Adipocyte (in vitro differentiated cells): ENCODE measurements at regions not wholly inside any gene's neighbourhood (a gene's known extent, or its start where the extent isn't known, plus 50 kb on each side); places are given as distances from the start of the nearest gene placed in this dataset.
"Not testable (repeated sequence)": the region's sequence is repeated elsewhere in the genome, so short reads cannot be mapped to it uniquely, and the experiment has no call there.

Source experiments
- DNase-seq: peaks from one replicate; pipeline ENCODE4 v3.0.0-alpha.2; 2015; ENCODE audit warnings: low read depth
- H3K27me3 ChIP-seq: replicated peaks from 2 replicates; pipeline ENCODE4 v1.7.0; 2013; ENCODE audit warnings: mild to moderate bottlenecking, low read length, moderate library complexity; ENCODE audit not compliant: control insufficient read depth, insufficient read depth
- H3K36me3 ChIP-seq: 2 replicates; pipeline ENCODE4 v1.7.0; 2013; ENCODE audit warnings: low read length, mild to moderate bottlenecking, moderate library complexity; ENCODE audit not compliant: control insufficient read depth, insufficient read depth, severe bottlenecking
- H3K4me1 ChIP-seq: 2 replicates; pipeline ENCODE4 v1.7.0; 2013; ENCODE audit warnings: mild to moderate bottlenecking, low read length, moderate library complexity; ENCODE audit not compliant: control insufficient read depth, insufficient read depth
- H3K4me3 ChIP-seq: 2 replicates; pipeline ENCODE4 v1.7.0; 2013; ENCODE audit warnings: mild to moderate bottlenecking, low read length, moderate library complexity
- H3K9ac ChIP-seq: 2 replicates; pipeline ENCODE4 v1.7.0; 2013; ENCODE audit warnings: mild to moderate bottlenecking, low read length, moderate library complexity
- H3K9me3 ChIP-seq: 2 replicates; pipeline ENCODE4 v1.7.0; 2013; ENCODE audit warnings: mild to moderate bottlenecking, low read length, moderate library complexity; ENCODE audit not compliant: control insufficient read depth

DNA sequence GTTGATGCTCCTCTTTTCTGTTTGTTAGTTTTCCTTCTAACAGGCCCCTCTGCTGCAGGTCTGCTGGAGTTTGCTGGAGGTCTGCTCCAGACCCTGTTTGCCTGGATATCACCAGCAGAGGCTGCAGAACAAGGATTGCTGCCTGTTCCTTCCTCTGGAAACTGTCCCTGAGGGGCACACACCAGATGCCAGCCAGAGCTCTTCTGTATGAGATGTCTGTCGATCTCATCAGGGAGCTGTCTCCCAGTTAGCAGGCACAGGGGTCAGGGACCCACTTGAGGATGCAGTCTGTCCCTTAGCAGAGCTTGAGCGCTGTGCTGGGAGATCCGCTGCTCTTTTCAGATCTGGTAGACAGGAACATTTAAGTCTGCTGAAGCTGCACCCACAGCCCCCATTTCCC lies 422.3 kb upstream of the SYNCRIP start:
- not testable (repeated sequence) for H3K4me1 ChIP-seq, H3K4me3 ChIP-seq, H3K36me3 ChIP-seq, DNase-seq, H3K9ac ChIP-seq, H3K9me3 ChIP-seq, H3K27me3 ChIP-seq

DNA sequence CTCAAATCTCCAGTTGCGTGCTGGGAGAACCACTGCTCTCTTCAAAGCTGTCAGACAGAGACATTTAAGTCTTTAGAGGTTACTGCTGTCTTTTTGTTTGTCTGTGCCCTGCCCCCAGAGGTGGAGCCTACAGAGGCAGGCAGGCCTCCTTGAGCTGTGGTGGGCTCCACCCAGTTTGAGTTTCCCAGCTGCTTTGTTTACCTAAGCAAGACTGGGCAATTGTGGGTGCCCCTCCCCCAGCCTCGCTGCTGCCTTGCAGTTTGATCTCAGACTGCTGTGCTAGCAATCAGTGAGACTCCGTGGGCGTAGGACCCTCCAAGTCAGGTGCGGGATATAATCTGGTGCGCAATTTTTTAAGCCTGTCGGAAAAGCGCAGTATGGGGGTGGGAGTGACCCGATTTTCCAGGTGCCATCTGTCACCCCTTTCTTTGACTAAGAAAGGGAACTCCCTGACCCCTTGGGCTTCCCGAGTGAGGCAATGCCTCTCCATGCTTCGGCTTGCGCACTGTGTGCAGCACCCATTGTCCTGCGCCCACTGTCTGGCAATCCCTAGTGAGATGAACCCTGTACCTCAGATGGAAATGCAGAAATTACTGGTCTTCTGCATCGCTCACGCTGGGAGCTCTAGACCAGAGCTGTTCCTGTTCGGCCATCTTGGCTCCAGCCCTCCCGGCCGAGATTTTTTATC lies 414.8 kb upstream of the SYNCRIP start:
- not testable (repeated sequence) for H3K27me3 ChIP-seq, H3K4me3 ChIP-seq, H3K9ac ChIP-seq, H3K9me3 ChIP-seq, H3K4me1 ChIP-seq, DNase-seq, H3K36me3 ChIP-seq

DNA sequence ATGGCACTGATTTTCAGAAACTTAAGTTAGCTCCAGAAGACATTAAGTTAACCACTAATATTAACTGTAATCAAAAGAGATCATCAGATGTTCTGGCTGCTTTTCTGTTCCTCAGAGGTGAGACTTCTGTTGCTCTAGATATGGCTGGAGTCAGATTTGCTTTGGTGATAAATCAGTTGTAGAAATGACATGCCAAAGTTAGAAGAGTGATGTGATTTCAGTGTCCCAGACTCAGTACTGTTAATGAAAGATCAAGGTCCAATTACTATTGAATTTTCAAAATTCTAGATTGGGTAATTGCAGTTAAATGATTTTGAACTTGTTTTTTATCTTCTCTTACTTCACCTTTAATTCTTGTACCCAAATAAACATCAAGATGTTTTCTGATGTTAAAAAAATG lies 402.4 kb upstream of the SYNCRIP start:
- no peak for DNase-seq
- H3K36me3 ChIP-seq: no peaks in the 10 kb centered on the region
- H3K9ac ChIP-seq: no peak overlapping the region
- H3K4me1 ChIP-seq: no peaks in the 10 kb centered on the region
- H3K9me3 ChIP-seq: peaks cover 4% of the 10 kb centered on the region
- H3K27me3 ChIP-seq: no peaks in the 10 kb centered on the region
- no peak overlapping the region for H3K4me3 ChIP-seq

DNA sequence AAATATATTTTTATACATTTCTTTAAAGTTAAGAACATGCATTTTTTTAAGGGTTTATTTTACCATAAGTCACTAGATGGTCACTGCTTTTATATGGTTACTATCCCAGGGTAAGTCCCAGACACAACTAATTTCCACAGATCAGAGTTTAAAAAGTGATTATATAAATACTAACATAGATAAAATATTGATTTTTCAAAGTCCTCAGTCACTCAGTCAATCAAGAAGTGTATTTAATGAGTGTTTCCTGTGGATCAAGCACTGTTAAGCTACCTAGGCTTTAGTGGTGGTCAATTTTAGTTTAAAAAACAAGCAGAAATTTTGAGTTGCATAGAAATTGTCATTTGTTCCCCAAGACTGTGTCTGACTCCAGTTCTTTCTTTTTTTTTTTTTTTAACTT lies 399.5 kb upstream of the SYNCRIP start:
- Histone ChIP-seq H3K9ac (no peak overlapping the region), H3K4me3 (no peak overlapping the region), H3K27me3 (no peaks in the 10 kb centered on the region), H3K4me1 (no peaks in the 10 kb centered on the region), H3K36me3 (no peaks in the 10 kb centered on the region), H3K9me3 (peaks cover 4% of the 10 kb centered on the region)
- no peak for DNase-seq

DNA sequence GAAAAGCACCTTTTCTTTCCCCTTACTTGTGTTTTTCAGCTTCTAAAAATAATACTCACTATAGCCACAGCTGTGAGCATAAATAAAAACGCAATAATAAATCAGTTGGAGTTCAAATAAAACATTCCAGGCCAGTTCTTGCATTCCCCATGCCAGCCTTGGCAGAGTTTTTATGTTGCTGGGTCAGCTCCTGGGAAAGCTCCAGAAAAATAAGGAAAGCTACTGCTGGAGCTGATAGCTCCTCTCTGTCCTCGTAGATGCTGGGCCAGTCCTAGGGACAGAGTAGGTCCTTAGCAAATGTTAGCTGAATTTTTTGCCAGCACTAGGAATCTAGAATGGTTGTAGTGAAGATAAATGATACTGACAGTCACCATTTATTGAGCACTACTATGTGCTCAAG lies 389.0 kb upstream of the SYNCRIP start:
- Histone ChIP-seq H3K4me1 (no peaks in the 10 kb centered on the region), H3K36me3 (no peaks in the 10 kb centered on the region), H3K4me3 (no peak overlapping the region), H3K9me3 (no peaks in the 10 kb centered on the region), H3K27me3 (no peaks in the 10 kb centered on the region), H3K9ac (no peak overlapping the region)
- no peak for DNase-seq

DNA sequence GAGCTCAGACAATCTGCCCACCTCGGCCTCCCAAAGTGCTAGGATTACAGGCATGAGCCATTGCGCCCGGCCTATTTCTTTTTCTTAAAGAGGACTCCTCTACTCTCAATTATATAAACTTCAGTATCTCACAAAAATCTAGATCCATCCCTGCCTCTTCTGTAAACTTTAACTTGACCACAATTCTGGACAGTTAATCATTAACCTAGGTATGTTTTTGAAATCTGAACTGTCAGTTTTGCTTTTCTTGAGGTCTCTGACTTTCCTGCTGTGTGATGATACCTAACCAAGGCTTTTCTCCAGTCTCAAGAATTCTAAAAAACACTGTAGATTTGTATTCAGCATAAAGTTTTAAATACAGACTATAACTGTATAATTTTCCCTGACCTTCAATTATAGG lies 388.2 kb upstream of the SYNCRIP start:
- Histone ChIP-seq H3K4me1 (no peaks in the 10 kb centered on the region), H3K9me3 (no peaks in the 10 kb centered on the region), H3K9ac (no peak overlapping the region), H3K4me3 (no peak overlapping the region), H3K27me3 (no peaks in the 10 kb centered on the region), H3K36me3 (no peaks in the 10 kb centered on the region)
- DNase-seq: no peak

DNA sequence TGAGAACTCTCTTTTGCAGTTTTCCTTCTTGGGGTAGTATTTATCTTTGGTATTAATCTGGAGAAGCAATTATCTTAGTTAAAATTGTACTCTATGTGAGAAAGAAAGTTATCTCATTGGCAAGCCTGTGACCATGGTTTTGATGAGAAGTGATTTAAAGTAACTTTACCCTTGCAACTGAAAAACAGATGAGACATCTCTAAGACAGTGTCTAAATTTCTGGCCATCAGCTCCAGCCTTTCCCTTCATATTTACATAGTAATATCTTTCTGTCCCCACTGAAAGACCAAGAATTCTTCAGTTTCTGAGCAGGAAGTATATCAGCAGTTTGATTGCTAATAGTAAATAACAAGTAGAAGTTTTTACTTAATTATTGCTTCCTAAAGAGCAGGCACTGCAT lies 386.1 kb upstream of the SYNCRIP start:
- no peak for DNase-seq
- Histone ChIP-seq H3K9me3 (no peaks in the 10 kb centered on the region), H3K36me3 (no peaks in the 10 kb centered on the region), H3K9ac (no peak overlapping the region), H3K4me1 (no peaks in the 10 kb centered on the region), H3K4me3 (no peak overlapping the region), H3K27me3 (no peaks in the 10 kb centered on the region)

DNA sequence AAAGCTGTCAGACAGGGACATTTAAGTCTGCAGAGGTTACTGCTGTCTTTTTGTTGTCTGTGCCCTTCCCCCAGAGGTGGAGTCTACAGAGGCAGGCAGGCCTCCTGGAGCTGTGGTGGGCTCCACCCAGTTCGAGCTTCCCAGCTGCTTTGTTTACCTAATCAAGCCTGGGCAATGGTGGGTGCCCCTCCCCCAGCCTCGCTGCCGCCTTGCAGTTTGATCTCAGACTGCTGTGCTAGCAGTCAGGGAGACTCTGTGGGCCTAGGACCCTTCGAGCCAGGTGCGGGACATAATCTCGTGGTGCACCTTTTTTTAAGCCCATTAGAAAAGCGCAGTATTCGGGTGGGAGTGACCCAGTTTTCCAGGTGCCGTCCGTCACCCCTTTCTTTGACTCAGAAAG lies 384.2 kb upstream of the SYNCRIP start:
- not testable (repeated sequence) for H3K4me3 ChIP-seq, H3K36me3 ChIP-seq, DNase-seq, H3K4me1 ChIP-seq, H3K9ac ChIP-seq, H3K27me3 ChIP-seq, H3K9me3 ChIP-seq

DNA sequence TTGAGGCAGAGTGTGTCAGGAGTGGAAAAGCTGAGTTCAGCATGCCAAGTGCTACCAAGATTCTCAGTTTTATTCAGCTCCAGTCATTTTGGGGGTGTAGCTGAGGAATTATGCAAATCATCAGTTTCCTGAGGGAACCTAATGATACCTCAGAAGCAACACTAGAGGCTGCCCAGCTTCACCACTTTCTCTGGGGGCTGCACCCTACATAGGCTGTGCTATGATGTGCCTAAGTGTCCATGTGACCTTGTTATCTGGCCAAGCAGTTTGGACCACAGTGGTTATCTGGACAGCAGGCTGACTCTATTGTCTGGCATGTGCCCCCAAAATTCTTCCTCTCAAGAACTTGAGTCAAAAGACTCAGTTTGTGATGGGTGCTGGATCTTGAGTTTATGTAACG lies 374.6 kb upstream of the SYNCRIP start:
- no peaks in the 10 kb centered on the region for H3K27me3 ChIP-seq
- no peaks in the 10 kb centered on the region for H3K36me3 ChIP-seq
- H3K4me3 ChIP-seq: no peak overlapping the region
- no peak overlapping the region for H3K9ac ChIP-seq
- no peaks in the 10 kb centered on the region for H3K4me1 ChIP-seq
- no peak for DNase-seq
- no peaks in the 10 kb centered on the region for H3K9me3 ChIP-seq

DNA sequence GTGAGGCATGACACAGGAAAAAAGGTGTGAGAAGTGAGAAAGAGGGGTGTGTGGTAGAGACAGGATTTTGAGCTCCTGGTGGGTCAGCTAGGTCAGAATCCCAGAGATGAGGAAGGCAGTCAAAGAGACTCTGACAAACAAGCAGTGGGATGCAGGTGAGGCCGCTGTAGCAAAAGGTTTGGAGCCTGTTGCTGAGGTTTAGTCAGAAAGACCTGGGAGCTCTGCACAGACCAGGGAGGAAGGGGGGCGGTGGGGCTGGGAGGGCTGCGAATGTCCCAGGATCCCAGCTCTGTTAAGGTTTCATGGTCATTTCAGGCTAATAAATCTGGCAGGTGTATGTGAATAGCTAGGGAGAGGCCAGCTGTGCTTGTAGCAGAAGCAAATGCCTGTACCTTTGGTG lies 373.9 kb upstream of the SYNCRIP start:
- no peak overlapping the region for H3K4me3 ChIP-seq
- H3K9ac ChIP-seq: no peak overlapping the region
- no peaks in the 10 kb centered on the region for H3K4me1 ChIP-seq

DNA sequence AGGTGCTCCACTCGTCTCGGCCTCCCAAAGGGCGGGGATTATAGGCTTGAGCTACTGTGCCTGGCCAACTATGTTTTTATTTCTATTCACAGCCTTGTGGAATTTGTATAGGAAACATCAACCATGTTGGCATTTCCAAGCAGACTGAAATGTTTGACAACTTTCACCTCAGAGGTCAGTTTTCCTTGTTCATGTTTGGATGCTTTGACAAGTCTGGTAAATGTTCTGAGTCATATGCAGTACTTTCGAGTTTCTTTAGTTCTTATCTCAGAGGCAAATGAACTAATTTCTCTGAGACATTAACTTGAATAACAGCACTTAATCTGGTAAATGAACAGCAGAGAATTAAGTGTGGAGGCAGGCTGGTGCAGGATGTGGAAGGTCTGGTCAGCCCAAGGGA lies 373.4 kb upstream of the SYNCRIP start:
- Histone ChIP-seq H3K4me1 (no peaks in the 10 kb centered on the region), H3K9me3 (no peaks in the 10 kb centered on the region), H3K27me3 (no peaks in the 10 kb centered on the region), H3K9ac (no peak overlapping the region), H3K4me3 (no peak overlapping the region), H3K36me3 (no peaks in the 10 kb centered on the region)
- no peak for DNase-seq

More for the DNA sequence above, 373.9 kb upstream of the SYNCRIP start:
- Histone ChIP-seq H3K36me3 (no peaks in the 10 kb centered on the region), H3K9me3 (no peaks in the 10 kb centered on the region), H3K27me3 (no peaks in the 10 kb centered on the region)
- no peak for DNase-seq

DNA sequence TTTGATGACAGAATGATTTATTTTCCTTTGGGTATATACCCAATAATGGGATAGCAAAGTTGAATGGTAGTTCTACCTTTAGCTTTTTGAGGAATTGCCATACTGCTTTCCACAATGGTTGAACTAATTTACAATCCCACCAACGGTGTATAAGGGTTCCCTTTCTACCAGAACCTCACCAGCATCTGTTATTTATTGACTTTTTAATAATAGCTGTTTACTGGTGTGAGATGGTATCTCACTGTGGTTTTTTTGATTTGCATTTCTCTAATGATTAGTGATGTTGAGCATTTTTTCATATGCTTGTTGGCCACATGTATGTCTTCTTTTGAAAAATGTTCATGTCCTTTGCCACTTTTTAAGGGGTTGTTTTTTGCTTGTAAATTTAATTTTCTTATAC lies 370.3 kb upstream of the SYNCRIP start:
- not testable (repeated sequence) for H3K36me3 ChIP-seq, H3K9me3 ChIP-seq, DNase-seq, H3K27me3 ChIP-seq, H3K9ac ChIP-seq, H3K4me3 ChIP-seq, H3K4me1 ChIP-seq
